ENCODE measurements at regions not wholly inside any gene's neighbourhood (a gene's known extent, or its start where the extent isn't known, plus 50 kb on each side); places are given as distances from the start of the nearest gene placed in this dataset.

DNA sequence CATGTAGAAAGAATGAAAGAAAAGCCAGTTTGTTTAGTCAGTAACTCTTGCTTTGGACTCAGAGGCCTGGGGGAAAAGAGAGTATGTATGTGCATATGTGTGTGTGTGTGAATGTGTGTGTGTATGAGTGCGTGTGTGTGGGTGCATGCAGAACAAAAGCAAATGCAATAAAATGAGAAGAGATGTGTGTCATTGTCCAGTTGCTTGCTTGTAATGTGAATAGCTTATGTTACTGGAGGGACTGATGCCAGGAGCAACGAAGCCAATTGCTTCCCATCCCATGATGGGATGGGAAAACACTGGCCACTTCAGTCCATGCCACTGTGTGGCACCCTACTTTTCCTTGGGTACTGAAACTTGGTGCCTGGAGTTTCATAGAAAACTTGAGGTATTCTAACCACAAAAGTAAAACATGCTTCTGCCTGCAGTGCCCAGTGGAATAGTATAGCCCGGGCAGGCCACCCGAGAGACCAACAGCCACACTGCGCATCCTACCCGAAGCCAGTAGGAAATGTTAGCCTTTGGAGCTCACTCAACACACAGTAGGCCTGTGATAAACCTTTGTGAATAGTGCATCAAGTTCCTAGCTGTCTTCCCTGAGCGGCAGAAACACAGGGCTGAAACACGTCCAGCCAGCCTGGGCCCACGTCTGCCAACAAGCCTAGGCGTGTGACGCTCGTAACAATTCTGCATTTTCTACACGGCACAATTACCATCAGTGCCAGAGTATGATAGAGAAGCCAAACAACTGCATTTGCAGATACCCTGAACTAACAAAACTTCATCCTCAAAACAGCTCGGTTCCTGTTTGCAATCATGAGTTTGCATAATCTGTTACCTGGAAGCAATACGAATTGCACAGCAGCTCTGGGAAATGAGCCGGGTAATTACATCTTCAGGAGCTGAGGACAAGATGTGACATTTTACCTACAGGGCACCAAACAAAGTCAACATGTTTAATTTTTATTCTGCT, 198.1 kb downstream of the SYK start:
- no peak overlapping the region for H3K27ac ChIP-seq
- no peak overlapping the region for H3K9ac ChIP-seq
- peaks cover 0 to 14% (median 7%) of the 10 kb centered on the region in 10 experiments; a peak in 13 of 20 replicates for H3K4me1 ChIP-seq
- peaks cover 8 to 70% (median 42%) of the 10 kb centered on the region in 11 experiments; a peak in 21 of 22 replicates for H3K9me3 ChIP-seq (replicated peaks in 1 of 11)
- no peak overlapping the region for H3K4me2 ChIP-seq
- no peaks in the 10 kb centered on the region for H4K20me1 ChIP-seq
- no peaks in the 10 kb centered on the region for H3K27me3 ChIP-seq
- H3K4me3 ChIP-seq: no peak overlapping the region
- TF ChIP-seq Cebpa-rat (IDR thresholded peaks at IDR 0.05): no peak
- no peaks in the 10 kb centered on the region for H3K36me3 ChIP-seq

DNA sequence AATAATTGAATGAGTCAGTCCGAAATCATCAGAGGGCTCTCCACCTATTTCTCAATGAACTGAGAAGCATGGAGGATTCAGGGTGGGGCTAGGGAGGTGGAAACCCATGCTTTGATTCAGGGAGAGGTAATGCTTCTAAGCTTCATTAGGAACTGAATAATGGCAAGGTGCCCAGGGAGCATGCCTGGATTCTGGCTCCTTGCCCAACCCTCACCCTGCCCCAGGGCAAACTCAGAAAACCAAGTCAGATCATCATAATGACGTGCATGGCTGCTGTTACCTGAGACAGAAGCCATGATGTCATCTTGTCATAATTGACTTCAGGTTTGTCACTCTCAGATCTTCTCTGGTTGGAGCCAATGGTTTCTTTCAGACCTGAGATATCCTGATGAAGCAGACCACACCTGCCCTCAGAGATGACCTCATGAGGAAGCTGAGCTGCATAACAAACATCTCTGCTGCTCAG, 199.6 kb downstream of the SYK start:
- no peak overlapping the region for H3K27ac ChIP-seq
- no peak overlapping the region for H3K9ac ChIP-seq
- no peaks in the 10 kb centered on the region for H3K36me3 ChIP-seq
- H3K27me3 ChIP-seq: no peaks in the 10 kb centered on the region
- peaks cover 0 to 13% (median 7%) of the 10 kb centered on the region in 10 experiments; a peak in 13 of 20 replicates for H3K4me1 ChIP-seq
- H3K4me3 ChIP-seq: no peak overlapping the region
- H4K20me1 ChIP-seq: no peaks in the 10 kb centered on the region
- H3K9me3 ChIP-seq (replicated peaks in 1 of 11): peaks cover 8 to 66% (median 33%) of the 10 kb centered on the region in 11 experiments; a peak in 21 of 22 replicates
- TF ChIP-seq Cebpa-rat (IDR thresholded peaks at IDR 0.05): no peak
- H3K4me2 ChIP-seq: no peak overlapping the region

DNA sequence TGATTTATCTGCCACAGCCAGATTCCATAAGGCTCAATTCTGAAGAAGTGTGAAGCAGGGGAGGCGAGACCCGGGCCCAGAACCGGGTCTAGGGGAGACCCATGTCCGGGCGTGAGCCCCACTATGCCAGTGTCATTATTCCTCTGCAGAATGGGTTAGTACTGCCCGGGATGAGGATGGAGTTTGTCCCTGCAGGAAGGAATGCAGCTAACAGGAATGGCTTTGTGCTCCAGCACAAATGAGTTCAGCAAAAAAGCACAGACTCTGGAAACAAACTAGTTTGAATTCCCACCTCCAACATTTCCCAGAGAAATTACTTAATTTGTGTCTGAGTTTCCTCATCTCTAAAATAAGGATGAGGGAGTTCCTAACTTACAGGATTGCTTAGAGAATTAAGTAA, 202.9 kb downstream of the SYK start:
- H3K9ac ChIP-seq: no peak overlapping the region
- 0 out of 20 replicates have a peak, but pooled peaks cover 0 to 3% (median 0%) of the 10 kb centered on the region in 10 experiments for H3K4me1 ChIP-seq
- peaks cover 6 to 43% (median 19%) of the 10 kb centered on the region in 11 experiments; a peak in 16 of 22 replicates for H3K9me3 ChIP-seq (replicated peaks in 1 of 11)
- no peak overlapping the region for H3K27ac ChIP-seq
- H3K4me2 ChIP-seq: no peak overlapping the region
- H4K20me1 ChIP-seq: no peaks in the 10 kb centered on the region
- no peak overlapping the region for H3K4me3 ChIP-seq
- H3K27me3 ChIP-seq: no peaks in the 10 kb centered on the region
- no peak for TF ChIP-seq Cebpa-rat (IDR thresholded peaks at IDR 0.05)
- H3K36me3 ChIP-seq: no peaks in the 10 kb centered on the region

DNA sequence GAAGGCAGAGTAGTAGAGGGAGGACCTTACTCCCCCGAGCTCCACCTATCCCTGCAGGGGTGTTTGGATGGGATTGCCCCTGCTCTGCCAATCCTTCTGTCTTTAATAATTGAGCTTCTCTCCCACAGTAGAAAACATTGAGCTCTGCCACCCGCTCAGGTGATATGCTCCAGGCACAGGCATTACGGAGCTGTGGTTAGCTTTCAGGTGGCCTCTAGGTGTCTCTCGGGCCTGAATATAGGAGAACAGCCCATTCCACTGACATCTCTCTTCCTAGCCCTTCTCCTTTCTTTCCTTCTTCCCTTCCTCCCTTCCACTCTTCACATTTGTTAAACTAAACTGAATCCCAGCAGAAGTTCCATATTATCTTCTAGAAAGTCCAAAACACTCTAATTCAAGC, 203.4 kb downstream of the SYK start:
- H3K4me1 ChIP-seq: no peaks in the 10 kb centered on the region
- TF ChIP-seq Cebpa-rat (IDR thresholded peaks at IDR 0.05): no peak
- no peak overlapping the region for H3K9ac ChIP-seq
- H3K27me3 ChIP-seq: no peaks in the 10 kb centered on the region
- no peaks in the 10 kb centered on the region for H4K20me1 ChIP-seq
- H3K36me3 ChIP-seq: no peaks in the 10 kb centered on the region
- peaks cover 6 to 42% (median 19%) of the 10 kb centered on the region in 11 experiments; a peak in 16 of 22 replicates for H3K9me3 ChIP-seq (replicated peaks in 1 of 11)
- no peak overlapping the region for H3K4me3 ChIP-seq
- no peak overlapping the region for H3K27ac ChIP-seq
- no peak overlapping the region for H3K4me2 ChIP-seq

DNA sequence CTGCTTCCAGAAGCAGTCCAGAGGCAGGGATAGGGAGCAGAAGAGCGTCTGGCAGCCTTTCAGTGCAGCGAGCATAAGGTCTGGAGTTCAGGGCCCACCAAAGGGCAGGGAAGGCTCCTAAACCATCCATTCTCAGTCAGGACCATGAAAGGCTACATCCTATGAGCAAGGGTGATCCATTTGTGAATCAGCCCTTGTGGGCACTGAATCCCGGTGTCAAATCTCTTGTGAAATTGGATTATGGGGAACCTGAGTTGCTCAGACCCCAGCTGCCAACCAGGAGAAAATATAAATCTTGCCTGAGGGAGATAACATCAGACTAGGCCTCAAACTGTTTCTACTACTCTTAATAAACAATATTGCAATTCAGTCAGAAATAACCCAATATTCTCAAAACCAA, 204.4 kb downstream of the SYK start:
- Histone ChIP-seq H3K36me3 (no peaks in the 10 kb centered on the region), H3K4me2 (no peak overlapping the region), H3K9ac (no peak overlapping the region), H3K27ac (no peak overlapping the region), H4K20me1 (no peaks in the 10 kb centered on the region), H3K9me3 (replicated peaks in 1 of 11) (peaks cover 6 to 38% (median 19%) of the 10 kb centered on the region in 11 experiments; a peak in 16 of 22 replicates), H3K4me1 (no peaks in the 10 kb centered on the region), H3K4me3 (no peak overlapping the region), H3K27me3 (no peaks in the 10 kb centered on the region)
- no peak for TF ChIP-seq Cebpa-rat (IDR thresholded peaks at IDR 0.05)

DNA sequence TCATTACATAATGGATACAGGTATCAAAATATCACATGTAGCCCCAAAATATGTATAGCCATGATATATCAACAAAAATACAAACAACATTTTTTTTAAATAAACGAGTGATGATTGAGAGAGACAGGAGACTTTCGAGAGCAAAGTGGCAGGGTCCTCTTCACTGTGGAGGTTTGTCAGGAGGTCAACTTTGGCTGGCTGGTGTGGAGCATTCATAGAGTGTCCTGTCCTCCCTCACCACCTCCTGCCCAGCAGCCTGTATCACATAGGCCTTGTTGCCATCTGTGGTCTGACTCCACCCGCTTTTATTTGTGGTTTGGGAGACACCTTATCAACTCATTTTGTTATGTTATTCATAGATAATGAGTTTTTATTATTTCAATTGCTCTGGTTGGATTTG, 206.9 kb downstream of the SYK start:
- Histone ChIP-seq H3K4me1 (no peaks in the 10 kb centered on the region), H3K4me3 (no peak overlapping the region), H3K27ac (no peak overlapping the region), H3K9me3 (replicated peaks in 1 of 11) (peaks cover 19 to 40% (median 31%) of the 10 kb centered on the region in 11 experiments), H3K27me3 (no peaks in the 10 kb centered on the region), H3K9ac (no peak overlapping the region), H4K20me1 (no peaks in the 10 kb centered on the region), H3K4me2 (no peak overlapping the region), H3K36me3 (peaks cover 0 to 9% (median 0%) of the 10 kb centered on the region in 11 experiments; a peak in 2 of 22 replicates)
- no peak for TF ChIP-seq Cebpa-rat (IDR thresholded peaks at IDR 0.05)

DNA sequence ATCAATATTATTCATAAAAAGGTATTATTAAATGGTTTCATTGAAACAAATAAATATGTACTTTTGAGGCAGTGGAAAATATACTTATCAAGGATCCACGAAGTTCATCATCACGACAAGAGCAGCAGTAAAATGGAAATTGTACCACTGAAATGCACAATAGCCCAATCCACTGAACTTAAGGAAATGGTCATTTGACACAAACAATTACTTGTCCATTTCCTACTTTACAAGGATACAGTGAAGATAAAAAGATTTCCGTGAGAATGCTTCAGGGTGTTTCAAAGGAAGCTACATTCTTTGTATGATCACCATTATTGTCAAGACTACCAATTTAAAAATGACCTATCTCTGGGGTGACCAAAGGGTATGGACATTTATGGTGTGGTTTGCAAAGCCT, 210.3 kb downstream of the SYK start:
- Histone ChIP-seq H3K9ac (no peak overlapping the region), H3K27ac (no peak overlapping the region), H3K9me3 (replicated peaks in 1 of 11) (peaks cover 24 to 44% (median 39%) of the 10 kb centered on the region in 11 experiments), H4K20me1 (no peaks in the 10 kb centered on the region), H3K4me2 (no peak overlapping the region), H3K36me3 (peaks cover 0 to 10% (median 0%) of the 10 kb centered on the region in 11 experiments; a peak in 2 of 22 replicates), H3K4me1 (no peaks in the 10 kb centered on the region), H3K4me3 (no peak overlapping the region), H3K27me3 (no peaks in the 10 kb centered on the region)
- no peak for TF ChIP-seq Cebpa-rat (IDR thresholded peaks at IDR 0.05)

DNA sequence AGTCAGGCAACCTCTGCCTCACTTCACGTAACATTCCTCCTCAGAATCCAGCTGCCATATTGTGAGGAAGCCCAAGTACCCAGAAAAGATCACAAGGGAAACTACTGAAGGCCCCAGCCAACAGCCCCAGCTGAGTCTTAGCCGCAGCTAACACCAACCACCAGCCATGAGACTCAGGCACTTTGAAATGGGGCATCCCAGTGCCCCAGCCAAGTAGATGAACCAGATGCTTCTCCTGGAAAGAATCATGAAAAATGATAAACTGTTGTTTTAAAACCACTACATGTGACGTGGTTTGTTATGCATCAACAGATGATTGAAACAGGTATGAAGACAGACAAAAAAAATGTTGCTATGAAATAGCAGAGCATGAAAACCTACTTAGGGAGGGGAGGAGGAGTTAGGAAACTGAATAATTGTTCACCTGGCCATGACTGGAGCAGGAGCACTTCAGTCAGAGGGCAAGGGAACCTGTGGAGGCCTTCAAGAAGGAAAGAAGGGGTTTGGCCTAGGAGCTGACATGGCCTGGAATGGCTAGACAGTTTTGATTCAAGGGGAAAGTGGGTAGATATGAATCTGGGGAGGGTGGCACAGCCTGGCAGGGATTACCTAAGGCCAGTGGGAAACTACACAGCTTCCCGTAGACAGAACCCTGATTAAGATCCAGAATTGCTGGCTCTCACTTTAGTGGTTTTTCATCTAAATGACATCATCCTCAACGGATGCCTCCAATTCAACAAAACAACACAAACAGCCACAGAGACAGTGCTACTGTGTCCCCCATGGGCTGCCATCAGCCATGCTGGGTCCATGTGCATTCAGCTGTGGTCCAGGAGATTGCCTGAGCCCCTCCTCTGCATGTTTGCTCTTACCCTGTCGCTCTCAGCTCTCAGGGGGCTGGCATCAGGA, 211.6 kb downstream of the SYK start:
- Histone ChIP-seq H3K9me3 (replicated peaks in 1 of 11) (peaks cover 34 to 52% (median 41%) of the 10 kb centered on the region in 11 experiments), H3K27me3 (no peaks in the 10 kb centered on the region), H3K36me3 (peaks cover 0 to 10% (median 0%) of the 10 kb centered on the region in 11 experiments; a peak in 2 of 22 replicates), H3K27ac (no peak overlapping the region), H3K4me2 (no peak overlapping the region), H3K9ac (no peak overlapping the region), H3K4me1 (peaks cover 0 to 12% (median 9%) of the 10 kb centered on the region in 10 experiments; a peak in 16 of 20 replicates), H4K20me1 (no peaks in the 10 kb centered on the region), H3K4me3 (peak overlapping the region in 1 of 10 experiments; percentile 3; a peak in 1 of 20 replicates)
- no peak for TF ChIP-seq Cebpa-rat (IDR thresholded peaks at IDR 0.05)
